Smooth muscle cell (in vitro differentiated cells): ENCODE measurements at regions not wholly inside any gene's neighbourhood (a gene's known extent, or its start where the extent isn't known, plus 50 kb on each side); places are given as distances from the start of the nearest gene placed in this dataset.

Experiments used
- DNase-seq: peaks from one replicate; lab custom pipeline; 2025; ENCODE audit not compliant: unreplicated experiment; lab: John Stamatoyannopoulos, UW
- H2AFZ ChIP-seq: fragments of 200-600 bp; sonication (generic); 2 replicates; pipeline ENCODE4 v1.6.0; 2016; ENCODE audit warnings: antibody characterized with exemption, low read depth, mild to moderate bottlenecking
- H3F3A ChIP-seq: fragments of 200-600 bp; sonication (generic); 2 replicates; pipeline ENCODE4 v1.6.0; 2017; ENCODE audit warnings: antibody characterized with exemption, low read depth
- H3K27ac ChIP-seq: fragments of 200-600 bp; sonication (generic); 2 replicates; pipeline ENCODE4 v1.5.1; 2016; ENCODE audit warnings: low read depth, mild to moderate bottlenecking
- H3K27me3 ChIP-seq: fragments of 200-600 bp; sonication (generic); 2 replicates; pipeline ENCODE4 v1.6.1; 2016; ENCODE audit warnings: low read depth, mild to moderate bottlenecking
- H3K36me3 ChIP-seq: fragments of 200-600 bp; sonication (generic); 2 replicates; pipeline ENCODE4 v1.5.1; 2016; ENCODE audit warnings: low read depth
- H3K4me1 ChIP-seq: fragments of 200-600 bp; sonication (generic); 2 replicates; pipeline ENCODE4 v1.5.1; 2016; ENCODE audit warnings: low read depth
- H3K4me2 ChIP-seq: fragments of 200-600 bp; sonication (generic); 2 replicates; pipeline ENCODE4 v1.6.0; 2016; ENCODE audit warnings: mild to moderate bottlenecking
- H3K4me3 ChIP-seq: fragments of 200-600 bp; sonication (generic); 2 replicates; pipeline ENCODE4 v1.5.1; 2016; ENCODE audit warnings: mild to moderate bottlenecking
- H3K79me2 ChIP-seq: fragments of 200-600 bp; sonication (generic); 2 replicates; pipeline ENCODE4 v1.6.0; 2016; ENCODE audit warnings: low read depth, mild to moderate bottlenecking
- H3K9ac ChIP-seq: fragments of 200-600 bp; sonication (generic); 2 replicates; pipeline ENCODE4 v1.6.0; 2016; ENCODE audit warnings: low read depth
- H3K9me3 ChIP-seq: fragments of 200-600 bp; sonication (generic); replicated peaks from 2 replicates; pipeline ENCODE4 v1.5.1; 2016; ENCODE audit warnings: low read depth
- H4K20me1 ChIP-seq: fragments of 200-600 bp; sonication (generic); 2 replicates; pipeline ENCODE4 v1.6.0; 2016; ENCODE audit warnings: low read depth
- CTCF ChIP-seq: fragments of 200-600 bp; sonication (generic); IDR thresholded peaks from 2 replicates; pipeline ENCODE4 v1.5.1; 2017; ENCODE audit warnings: borderline replicate concordance, mild to moderate bottlenecking, antibody characterized with exemption; ENCODE audit not compliant: insufficient read depth, poor library complexity, severe bottlenecking
- WGBS: methylation state at CpG from one replicate; pipeline ENCODE4 v1.1.7; 2016; ENCODE audit warnings: low lambda C conversion rate; 5-methylcytosine and 5-hydroxymethylcytosine counted together

- WGBS, result 47% methylated on average over 3 of the region's 3 CpGs
- no peak for DNase-seq
- Histone ChIP-seq H3K4me2 (peak overlapping the region; percentile 40), H3K4me1 (no peaks in the 10 kb centered on the region), H3K27me3 (no peaks in the 10 kb centered on the region), H3K27ac (no peak overlapping the region), H4K20me1 (no peaks in the 10 kb centered on the region), H3K36me3 (no peaks in the 10 kb centered on the region), H3F3A (no peaks in the 10 kb centered on the region), H3K9me3 (no peaks in the 10 kb centered on the region), H3K9ac (no peak overlapping the region), H2AFZ (no peak overlapping the region), H3K79me2 (no peaks in the 10 kb centered on the region), H3K4me3 (no peak overlapping the region)
- no peak for TF ChIP-seq CTCF
Measured at GRCh38 chr4:18533262-18533775, 511.8 kb upstream of the LCORL start.

GRCh38 chr4:18531731-18532130 lies 510.2 kb upstream of the LCORL start:
- Histone ChIP-seq H3K9ac (no peak overlapping the region), H3K4me1 (no peaks in the 10 kb centered on the region), H3K36me3 (no peaks in the 10 kb centered on the region), H3K4me3 (no peak overlapping the region), H3K27ac (no peak overlapping the region), H3K4me2 (no peak overlapping the region), H3K79me2 (no peaks in the 10 kb centered on the region), H3K9me3 (no peaks in the 10 kb centered on the region), H3K27me3 (no peaks in the 10 kb centered on the region), H2AFZ (no peak overlapping the region), H4K20me1 (no peaks in the 10 kb centered on the region), H3F3A (no peaks in the 10 kb centered on the region)
- no peak for DNase-seq
- 93% methylated on average over 4 of the region's 4 CpGs for WGBS
- no peak for TF ChIP-seq CTCF

- TF ChIP-seq CTCF, result no peak
- no peak overlapping the region for H3K27ac ChIP-seq
- no peaks in the 10 kb centered on the region for H3K4me1 ChIP-seq
- H3K27me3 ChIP-seq, result no peaks in the 10 kb centered on the region
- no peak overlapping the region for H3K4me2 ChIP-seq
- no peak overlapping the region for H3K4me3 ChIP-seq
- no peaks in the 10 kb centered on the region for H3K36me3 ChIP-seq
- no peaks in the 10 kb centered on the region for H3K9me3 ChIP-seq
- no peaks in the 10 kb centered on the region for H3K79me2 ChIP-seq
- H2AFZ ChIP-seq, result no peak overlapping the region
- H4K20me1 ChIP-seq, result no peaks in the 10 kb centered on the region
- no peak overlapping the region for H3K9ac ChIP-seq
- no peak for DNase-seq
- H3F3A ChIP-seq, result no peaks in the 10 kb centered on the region
Measured at GRCh38 chr4:18529482-18529881, 507.9 kb upstream of the LCORL start.

- H2AFZ ChIP-seq, result no peak overlapping the region
- H3K4me2 ChIP-seq, result no peak overlapping the region
- H3F3A ChIP-seq, result no peaks in the 10 kb centered on the region
- no peaks in the 10 kb centered on the region for H3K79me2 ChIP-seq
- no peak overlapping the region for H3K4me3 ChIP-seq
- WGBS, result 90% methylated on average over 4 of the region's 4 CpGs
- no peaks in the 10 kb centered on the region for H3K9me3 ChIP-seq
- no peaks in the 10 kb centered on the region for H3K36me3 ChIP-seq
- no peaks in the 10 kb centered on the region for H3K4me1 ChIP-seq
- no peak overlapping the region for H3K27ac ChIP-seq
- no peak for DNase-seq
- H3K9ac ChIP-seq, result no peak overlapping the region
- H4K20me1 ChIP-seq, result no peaks in the 10 kb centered on the region
- H3K27me3 ChIP-seq, result no peaks in the 10 kb centered on the region
- TF ChIP-seq CTCF, result no peak
Measured at GRCh38 chr4:18524667-18525066, 503.1 kb upstream of the LCORL start.
